ENCODE measurements at regions not wholly inside any gene's neighbourhood (a gene's known extent, or its start where the extent isn't known, plus 50 kb on each side); places are given as distances from the start of the nearest gene placed in this dataset.
"Not testable (repeated sequence)": the region's sequence is repeated elsewhere in the genome, so short reads cannot be mapped to it uniquely, and the experiment has no call there.

DNA sequence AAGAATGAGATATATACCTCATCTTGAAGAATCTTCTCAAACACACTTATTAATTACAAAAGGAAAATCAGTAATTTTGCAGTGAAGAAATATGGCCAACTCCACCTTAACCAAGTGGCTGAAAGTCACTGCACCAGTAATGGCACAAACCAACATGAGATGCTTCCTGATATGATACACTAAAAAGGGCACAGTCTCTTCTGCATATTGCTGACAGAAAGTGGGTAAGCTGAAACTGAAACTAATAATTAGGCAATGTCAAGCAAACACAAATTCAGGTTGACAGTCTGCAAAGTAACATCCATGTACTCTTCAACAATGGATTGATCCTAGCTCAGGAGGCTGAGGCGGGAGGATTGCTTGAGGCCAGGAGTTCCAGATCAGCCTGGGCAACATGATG, 56.1 kb downstream of the ZNF22 start:
- H3K4me1 Mint-ChIP-seq (ENCODE audit: unreplicated experiment); H3K36me3 Mint-ChIP-seq (ENCODE audit: unreplicated experiment); H3K4me3 Mint-ChIP-seq (ENCODE audit: unreplicated experiment); H3K9me3 Mint-ChIP-seq (ENCODE audit: unreplicated experiment); DNase-seq (ENCODE audit: extremely low spot score, unreplicated experiment); H3K27ac Mint-ChIP-seq (ENCODE audit: unreplicated experiment): not testable (repeated sequence)
- H3K27me3 Mint-ChIP-seq (ENCODE audit: unreplicated experiment), result peaks cover 14% of the 10 kb centered on the region

- TF ChIP-seq, protein P1, sequence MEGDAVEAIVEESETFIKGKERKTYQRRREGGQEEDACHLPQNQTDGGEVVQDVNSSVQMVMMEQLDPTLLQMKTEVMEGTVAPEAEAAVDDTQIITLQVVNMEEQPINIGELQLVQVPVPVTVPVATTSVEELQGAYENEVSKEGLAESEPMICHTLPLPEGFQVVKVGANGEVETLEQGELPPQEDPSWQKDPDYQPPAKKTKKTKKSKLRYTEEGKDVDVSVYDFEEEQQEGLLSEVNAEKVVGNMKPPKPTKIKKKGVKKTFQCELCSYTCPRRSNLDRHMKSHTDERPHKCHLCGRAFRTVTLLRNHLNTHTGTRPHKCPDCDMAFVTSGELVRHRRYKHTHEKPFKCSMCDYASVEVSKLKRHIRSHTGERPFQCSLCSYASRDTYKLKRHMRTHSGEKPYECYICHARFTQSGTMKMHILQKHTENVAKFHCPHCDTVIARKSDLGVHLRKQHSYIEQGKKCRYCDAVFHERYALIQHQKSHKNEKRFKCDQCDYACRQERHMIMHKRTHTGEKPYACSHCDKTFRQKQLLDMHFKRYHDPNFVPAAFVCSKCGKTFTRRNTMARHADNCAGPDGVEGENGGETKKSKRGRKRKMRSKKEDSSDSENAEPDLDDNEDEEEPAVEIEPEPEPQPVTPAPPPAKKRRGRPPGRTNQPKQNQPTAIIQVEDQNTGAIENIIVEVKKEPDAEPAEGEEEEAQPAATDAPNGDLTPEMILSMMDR (IDR thresholded peaks at IDR 0.05), result no peak
- H3K9me3 Mint-ChIP-seq (ENCODE audit: unreplicated experiment), result no peaks in the 10 kb centered on the region
- H3K27ac Mint-ChIP-seq (ENCODE audit: unreplicated experiment), result no peak overlapping the region
- no peaks in the 10 kb centered on the region for H3K4me1 Mint-ChIP-seq (ENCODE audit: unreplicated experiment)
- no peak for DNase-seq (ENCODE audit: extremely low spot score, unreplicated experiment)
- H3K4me3 Mint-ChIP-seq (ENCODE audit: unreplicated experiment), result no peak overlapping the region
- peaks cover 7% of the 10 kb centered on the region for H3K27me3 Mint-ChIP-seq (ENCODE audit: unreplicated experiment)
- H3K36me3 Mint-ChIP-seq (ENCODE audit: unreplicated experiment), result no peaks in the 10 kb centered on the region
Measured at GRCh38 chr10:45058580-45058979, 57.9 kb downstream of the ZNF22 start.

DNA sequence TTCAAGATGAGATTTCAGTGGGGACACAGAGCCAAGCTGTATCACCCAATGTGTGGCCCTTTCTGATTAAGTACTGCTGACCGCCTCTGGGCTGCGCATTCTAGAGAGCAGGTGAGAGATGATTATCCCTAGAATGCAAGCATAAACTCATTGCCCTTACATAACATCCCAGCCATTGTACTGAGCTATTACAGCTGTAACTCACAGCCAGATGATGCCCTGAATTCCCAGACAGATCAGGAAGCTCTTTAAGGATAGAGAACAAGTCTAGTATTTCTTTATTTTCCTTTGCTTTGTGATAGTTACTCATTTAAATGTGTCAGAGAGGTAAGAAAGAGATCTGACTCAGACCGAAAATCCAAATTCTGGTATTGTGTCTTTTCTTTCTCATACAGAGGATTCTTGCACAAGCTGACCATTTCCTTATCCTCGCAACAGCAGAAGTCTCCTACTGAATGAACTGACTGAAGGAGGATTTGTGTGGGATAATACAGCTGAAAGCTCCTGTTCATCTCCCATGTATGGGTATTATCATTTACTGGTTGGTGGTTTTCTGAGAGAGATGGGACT, 58.4 kb downstream of the ZNF22 start:
- H3K9me3 Mint-ChIP-seq (ENCODE audit: unreplicated experiment), result no peaks in the 10 kb centered on the region
- H3K27ac Mint-ChIP-seq (ENCODE audit: unreplicated experiment), result no peak overlapping the region
- no peaks in the 10 kb centered on the region for H3K36me3 Mint-ChIP-seq (ENCODE audit: unreplicated experiment)
- no peak overlapping the region for H3K4me3 Mint-ChIP-seq (ENCODE audit: unreplicated experiment)
- no peaks in the 10 kb centered on the region for H3K4me1 Mint-ChIP-seq (ENCODE audit: unreplicated experiment)
- H3K27me3 Mint-ChIP-seq (ENCODE audit: unreplicated experiment), result peaks cover 7% of the 10 kb centered on the region
- DNase-seq (ENCODE audit: extremely low spot score, unreplicated experiment), result no peak
- TF ChIP-seq, protein P1 (IDR thresholded peaks at IDR 0.05), result no peak

- Mint-ChIP-seq H3K27me3 (ENCODE audit: unreplicated experiment) (peaks cover 3% of the 10 kb centered on the region), H3K4me1 (ENCODE audit: unreplicated experiment) (no peaks in the 10 kb centered on the region), H3K9me3 (ENCODE audit: unreplicated experiment) (no peaks in the 10 kb centered on the region), H3K36me3 (ENCODE audit: unreplicated experiment) (no peaks in the 10 kb centered on the region), H3K27ac (ENCODE audit: unreplicated experiment) (no peak overlapping the region), H3K4me3 (ENCODE audit: unreplicated experiment) (no peak overlapping the region)
- no peak for DNase-seq (ENCODE audit: extremely low spot score, unreplicated experiment)
- TF ChIP-seq, protein P1 (IDR thresholded peaks at IDR 0.05), result no peak
Measured at GRCh38 chr10:45059632-45060031, 58.9 kb downstream of the ZNF22 start.

DNA sequence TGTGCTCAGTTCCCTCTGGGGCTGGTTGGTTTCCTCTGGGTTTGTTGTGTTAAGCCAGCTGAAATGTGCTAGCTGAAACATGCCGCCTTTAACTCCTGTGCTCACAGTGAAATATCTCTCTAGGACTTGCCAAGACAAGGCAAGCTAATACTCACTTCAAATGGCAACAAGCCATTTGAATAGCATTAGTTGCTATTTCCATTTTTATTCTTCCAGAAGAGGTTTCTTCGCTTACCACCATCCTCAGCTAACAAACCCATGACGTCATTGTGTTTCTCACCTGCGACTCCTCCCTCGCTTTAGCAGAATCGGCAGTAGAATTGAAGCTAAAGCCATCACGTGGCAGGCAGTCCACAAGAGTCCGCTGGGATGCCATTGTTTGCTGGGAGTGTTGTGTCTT, 61.3 kb downstream of the ZNF22 start:
- Mint-ChIP-seq H3K4me3 (ENCODE audit: unreplicated experiment) (no peak overlapping the region), H3K27me3 (ENCODE audit: unreplicated experiment) (peaks cover 6% of the 10 kb centered on the region), H3K27ac (ENCODE audit: unreplicated experiment) (no peak overlapping the region), H3K9me3 (ENCODE audit: unreplicated experiment) (no peaks in the 10 kb centered on the region), H3K4me1 (ENCODE audit: unreplicated experiment) (no peaks in the 10 kb centered on the region), H3K36me3 (ENCODE audit: unreplicated experiment) (no peaks in the 10 kb centered on the region)
- TF ChIP-seq, protein P1 (IDR thresholded peaks at IDR 0.05), result no peak
- DNase-seq (ENCODE audit: extremely low spot score, unreplicated experiment), result no peak

All from osteocyte (in vitro differentiated cells).